GM12873 (cell line): ENCODE measurements at regions not wholly inside any gene's neighbourhood (a gene's known extent, or its start where the extent isn't known, plus 50 kb on each side); places are given as distances from the start of the nearest gene placed in this dataset.

Experiments used
- CTCF ChIP-seq: IDR thresholded peaks from 2 replicates; pipeline ENCODE4 v1.5.1; 2012; ENCODE audit warnings: low read depth, mild to moderate bottlenecking, moderate library complexity, low read length, control low read depth; ENCODE audit not compliant: insufficient read depth; ENCODE audit errors: missing control alignments

- TF ChIP-seq CTCF = no peak
Observed at GRCh38 chrX:14411326-14411725, 118.0 kb upstream of the GLRA2 start.

- TF ChIP-seq CTCF = no peak
Observed at GRCh38 chrX:14409341-14409740, 120.0 kb upstream of the GLRA2 start.

- no peak for TF ChIP-seq CTCF
Observed at GRCh38 chrX:14406225-14406624, 123.1 kb upstream of the GLRA2 start.

GRCh38 chrX:14398725-14399124 lies 130.6 kb upstream of the GLRA2 start:
- TF ChIP-seq CTCF = no peak

GRCh38 chrX:14389682-14390081 lies 139.7 kb upstream of the GLRA2 start:
- TF ChIP-seq CTCF = no peak

- TF ChIP-seq CTCF = no peak
Observed at GRCh38 chrX:14386981-14387380, 142.4 kb upstream of the GLRA2 start.

- no peak for TF ChIP-seq CTCF
Observed at GRCh38 chrX:14380044-14380443, 149.3 kb upstream of the GLRA2 start.

GRCh38 chrX:14377427-14377826 lies 151.9 kb upstream of the GLRA2 start:
- TF ChIP-seq CTCF = no peak
